ENCODE measurements at regions not wholly inside any gene's neighbourhood (a gene's known extent, or its start where the extent isn't known, plus 50 kb on each side); places are given as distances from the start of the nearest gene placed in this dataset.

DNA sequence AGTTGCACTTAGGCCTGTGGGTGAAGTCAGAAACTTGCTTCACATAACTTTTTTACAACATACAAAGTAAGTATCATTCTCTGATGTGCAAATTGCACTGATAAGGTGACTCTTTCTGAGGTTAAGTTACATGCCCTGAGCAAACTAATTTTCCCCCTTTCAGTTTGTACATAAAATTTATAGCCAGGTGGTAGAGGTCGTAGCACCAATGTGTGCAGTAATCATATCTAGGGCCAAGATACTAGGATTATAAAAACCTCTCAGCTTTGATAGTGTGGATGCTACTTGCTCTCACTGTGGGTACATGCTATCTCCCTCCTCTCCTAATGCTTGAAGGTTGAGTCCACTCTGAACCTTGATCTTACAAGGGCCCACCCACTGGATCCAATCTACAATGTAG is 130.7 kb upstream of the CPNE8 start:
- no peak for DNase-seq (ENCODE audit: low read depth in 1 of 2, low spot score in 1 of 2)
- no peaks in the 10 kb centered on the region for H3K36me3 ChIP-seq
- TF ChIP-seq, protein P1, sequence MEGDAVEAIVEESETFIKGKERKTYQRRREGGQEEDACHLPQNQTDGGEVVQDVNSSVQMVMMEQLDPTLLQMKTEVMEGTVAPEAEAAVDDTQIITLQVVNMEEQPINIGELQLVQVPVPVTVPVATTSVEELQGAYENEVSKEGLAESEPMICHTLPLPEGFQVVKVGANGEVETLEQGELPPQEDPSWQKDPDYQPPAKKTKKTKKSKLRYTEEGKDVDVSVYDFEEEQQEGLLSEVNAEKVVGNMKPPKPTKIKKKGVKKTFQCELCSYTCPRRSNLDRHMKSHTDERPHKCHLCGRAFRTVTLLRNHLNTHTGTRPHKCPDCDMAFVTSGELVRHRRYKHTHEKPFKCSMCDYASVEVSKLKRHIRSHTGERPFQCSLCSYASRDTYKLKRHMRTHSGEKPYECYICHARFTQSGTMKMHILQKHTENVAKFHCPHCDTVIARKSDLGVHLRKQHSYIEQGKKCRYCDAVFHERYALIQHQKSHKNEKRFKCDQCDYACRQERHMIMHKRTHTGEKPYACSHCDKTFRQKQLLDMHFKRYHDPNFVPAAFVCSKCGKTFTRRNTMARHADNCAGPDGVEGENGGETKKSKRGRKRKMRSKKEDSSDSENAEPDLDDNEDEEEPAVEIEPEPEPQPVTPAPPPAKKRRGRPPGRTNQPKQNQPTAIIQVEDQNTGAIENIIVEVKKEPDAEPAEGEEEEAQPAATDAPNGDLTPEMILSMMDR (IDR thresholded peaks at IDR 0.05; ENCODE audit: low read depth, low read length), result no peak
- no peaks in the 10 kb centered on the region for H3K9me3 ChIP-seq (ENCODE audit: low read depth)
- H3K4me1 ChIP-seq (ENCODE audit: low read depth), result peaks cover 10% of the 10 kb centered on the region
- H3K4me3 ChIP-seq, result no peak overlapping the region
- H3K27ac ChIP-seq, result no peak overlapping the region
- H3K27me3 ChIP-seq, result no peaks in the 10 kb centered on the region

- no peaks in the 10 kb centered on the region for H3K36me3 ChIP-seq
- H3K4me3 ChIP-seq, result no peak overlapping the region
- peaks cover 15% of the 10 kb centered on the region for H3K4me1 ChIP-seq (ENCODE audit: low read depth)
- H3K27me3 ChIP-seq, result no peaks in the 10 kb centered on the region
- TF ChIP-seq, protein P1 (IDR thresholded peaks at IDR 0.05; ENCODE audit: low read depth, low read length), result no peak
- H3K27ac ChIP-seq, result no peak overlapping the region
- no peak for DNase-seq (ENCODE audit: low read depth in 1 of 2, low spot score in 1 of 2)
- H3K9me3 ChIP-seq (ENCODE audit: low read depth), result no peaks in the 10 kb centered on the region
These were observed 128.4 kb upstream of the CPNE8 start for GRCh38 chr12:39033782-39034181.

- H3K4me3 ChIP-seq, result no peak overlapping the region
- TF ChIP-seq, protein P1 (IDR thresholded peaks at IDR 0.05; ENCODE audit: low read depth, low read length), result no peak
These were observed 127.1 kb upstream of the CPNE8 start for GRCh38 chr12:39032448-39032847.

GRCh38 chr12:39032034-39032433 is 126.6 kb upstream of the CPNE8 start:
- Histone ChIP-seq H3K9me3 (ENCODE audit: low read depth) (no peaks in the 10 kb centered on the region), H3K27me3 (no peaks in the 10 kb centered on the region), H3K27ac (no peak overlapping the region), H3K36me3 (no peaks in the 10 kb centered on the region), H3K4me3 (no peak overlapping the region), H3K4me1 (ENCODE audit: low read depth) (peaks cover 10% of the 10 kb centered on the region)
- TF ChIP-seq, protein P1 (IDR thresholded peaks at IDR 0.05; ENCODE audit: low read depth, low read length), result no peak
- no peak for DNase-seq (ENCODE audit: low read depth in 1 of 2, low spot score in 1 of 2)

More at GRCh38 chr12:39032448-39032847, 127.1 kb upstream of the CPNE8 start:
- DNase-seq (ENCODE audit: low read depth in 1 of 2, low spot score in 1 of 2), result no peak
- H3K9me3 ChIP-seq (ENCODE audit: low read depth), result no peaks in the 10 kb centered on the region
- no peaks in the 10 kb centered on the region for H3K27me3 ChIP-seq
- H3K36me3 ChIP-seq, result no peaks in the 10 kb centered on the region
- no peak overlapping the region for H3K27ac ChIP-seq
- peaks cover 13% of the 10 kb centered on the region for H3K4me1 ChIP-seq (ENCODE audit: low read depth)

DNA sequence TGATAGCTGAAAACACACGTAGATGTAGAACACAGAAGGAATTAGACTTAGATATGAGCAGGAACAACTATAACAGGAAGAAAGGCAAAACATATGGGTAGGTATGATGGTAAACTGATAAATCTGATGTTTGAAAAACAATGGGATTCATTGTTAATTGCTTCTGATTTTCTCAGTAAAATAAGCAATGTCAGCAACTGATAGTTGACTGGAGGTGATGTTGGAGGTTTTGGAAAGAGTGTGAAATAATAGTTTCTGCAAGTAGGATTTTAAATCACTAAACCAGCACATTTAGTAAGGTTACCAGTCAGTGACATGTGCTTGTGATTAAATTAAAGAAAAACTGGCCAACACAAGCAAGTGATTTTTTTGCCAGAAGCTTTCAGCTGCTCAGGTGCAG is 123.0 kb upstream of the CPNE8 start:
- Histone ChIP-seq H3K4me1 (ENCODE audit: low read depth) (peaks cover 7% of the 10 kb centered on the region), H3K27ac (no peak overlapping the region), H3K27me3 (no peaks in the 10 kb centered on the region), H3K9me3 (ENCODE audit: low read depth) (no peaks in the 10 kb centered on the region), H3K36me3 (no peaks in the 10 kb centered on the region), H3K4me3 (no peak overlapping the region)
- no peak for DNase-seq (ENCODE audit: low read depth in 1 of 2, low spot score in 1 of 2)
- TF ChIP-seq, protein P1 (IDR thresholded peaks at IDR 0.05; ENCODE audit: low read depth, low read length), result no peak

DNA sequence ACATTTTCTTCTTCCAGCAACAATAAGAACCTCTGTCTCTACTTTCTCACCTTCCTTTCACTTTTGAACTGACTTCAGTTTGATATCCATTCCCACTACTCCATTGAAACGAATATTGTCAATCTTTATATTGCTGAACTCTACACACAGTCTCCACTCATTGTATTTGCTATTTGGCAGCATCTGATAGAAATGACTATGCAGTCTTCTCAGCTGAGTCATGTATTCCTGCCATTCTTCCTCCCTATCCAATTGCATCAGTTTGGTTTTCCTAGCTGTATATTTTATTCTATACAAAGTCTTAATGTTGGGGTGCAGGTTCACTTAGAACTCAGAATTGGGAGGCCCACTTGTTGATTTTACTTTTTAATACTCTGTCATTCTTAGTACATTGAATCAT is 107.5 kb upstream of the CPNE8 start:
- H3K9me3 ChIP-seq (ENCODE audit: low read depth), result no peaks in the 10 kb centered on the region
- TF ChIP-seq, protein P1 (IDR thresholded peaks at IDR 0.05; ENCODE audit: low read depth, low read length), result no peak

More for the DNA sequence above, 107.5 kb upstream of the CPNE8 start:
- Histone ChIP-seq H3K27ac (no peak overlapping the region), H3K36me3 (no peaks in the 10 kb centered on the region), H3K4me3 (no peak overlapping the region), H3K4me1 (ENCODE audit: low read depth) (no peaks in the 10 kb centered on the region), H3K27me3 (no peaks in the 10 kb centered on the region)
- no peak for DNase-seq (ENCODE audit: low read depth in 1 of 2, low spot score in 1 of 2)
